ENCODE measurements at regions not wholly inside any gene's neighbourhood (a gene's known extent, or its start where the extent isn't known, plus 50 kb on each side); places are given as distances from the start of the nearest gene placed in this dataset.

- DNase-seq = no peak
Observed at GRCh38 chr11:128298271-128298670, 289.1 kb downstream of the ETS1 start.

- no peak for DNase-seq
Observed at GRCh38 chr11:128297805-128298204, 289.6 kb downstream of the ETS1 start.

GRCh38 chr11:128297091-128297651, 290.2 kb downstream of the ETS1 start:
- DNase-seq = no peak

- DNase-seq = no peak
Observed at GRCh38 chr11:128294671-128295050, 292.7 kb downstream of the ETS1 start.

GRCh38 chr11:128294001-128294670, 293.2 kb downstream of the ETS1 start:
- no peak for DNase-seq

GRCh38 chr11:128291835-128292234, 295.5 kb downstream of the ETS1 start:
- DNase-seq = no peak

- no peak for DNase-seq
Observed at GRCh38 chr11:128291007-128291406, 296.4 kb downstream of the ETS1 start.

- DNase-seq = no peak
Observed at GRCh38 chr11:128290106-128290840, 297.1 kb downstream of the ETS1 start.

GRCh38 chr11:128289048-128289447, 298.3 kb downstream of the ETS1 start:
- DNase-seq = no peak

- DNase-seq = no peak
Observed at GRCh38 chr11:128288368-128288767, 299.0 kb downstream of the ETS1 start.

GRCh38 chr11:128285321-128285720, 302.0 kb downstream of the ETS1 start:
- DNase-seq = no peak

GRCh38 chr11:128284634-128285033, 302.7 kb downstream of the ETS1 start:
- DNase-seq = no peak

GRCh38 chr11:128283451-128283850, 303.9 kb downstream of the ETS1 start:
- no peak for DNase-seq

- DNase-seq = no peak
Observed at GRCh38 chr11:128282053-128282452, 305.3 kb downstream of the ETS1 start.

GRCh38 chr11:128279866-128280265, 307.5 kb downstream of the ETS1 start:
- no peak for DNase-seq

- DNase-seq = no peak
Observed at GRCh38 chr11:128273736-128274135, 313.6 kb downstream of the ETS1 start.

GRCh38 chr11:128271401-128271800, 316.0 kb downstream of the ETS1 start:
- no peak for DNase-seq

- DNase-seq = no peak
Observed at GRCh38 chr11:128269466-128269865, 317.9 kb downstream of the ETS1 start.

GRCh38 chr11:128266893-128267292, 320.5 kb downstream of the ETS1 start:
- DNase-seq = no peak

- DNase-seq = no peak
Observed at GRCh38 chr11:128262463-128263345, 324.7 kb downstream of the ETS1 start.

GRCh38 chr11:128261011-128261421, 326.3 kb downstream of the ETS1 start:
- DNase-seq = no peak

- no peak for DNase-seq
Observed at GRCh38 chr11:128260398-128260797, 327.0 kb downstream of the ETS1 start.

- DNase-seq = no peak
Observed at GRCh38 chr11:128259816-128260215, 327.5 kb downstream of the ETS1 start.
